SW 1271 (cell line): ENCODE measurements at regions not wholly inside any gene's neighbourhood (a gene's known extent, or its start where the extent isn't known, plus 50 kb on each side); places are given as distances from the start of the nearest gene placed in this dataset.
A peak's percentile ranks its signal among the peaks of the same experiment; 100 is the strongest.
"Not testable (repeated sequence)": the region's sequence is repeated elsewhere in the genome, so short reads cannot be mapped to it uniquely, and the experiment has no call there.

Experiments used
- DNase-seq, 2 experiments: peaks; one replicate each; lab custom pipeline; 2025; lab: John Stamatoyannopoulos, UW

DNA sequence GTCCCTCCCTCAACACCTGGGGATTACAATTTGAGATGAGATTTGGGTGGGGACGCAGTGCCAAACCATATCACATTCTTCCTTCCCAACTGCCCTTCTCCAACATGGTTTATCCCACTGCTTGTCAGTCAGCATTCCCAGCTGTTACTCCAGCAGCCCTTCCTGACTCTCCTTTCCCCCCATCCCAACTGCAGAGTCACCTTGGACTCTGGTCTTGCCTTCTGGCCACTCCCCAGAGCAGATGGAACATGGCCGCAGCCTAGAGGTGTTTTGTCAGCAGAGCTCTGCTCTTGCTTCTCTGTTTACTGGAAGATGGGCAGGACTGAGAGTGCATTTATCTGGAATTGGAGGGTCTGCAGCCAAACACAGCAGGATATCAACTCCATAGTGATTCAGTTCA lies 51.2 kb upstream of the MEX3C start:
- no peak for DNase-seq

DNA sequence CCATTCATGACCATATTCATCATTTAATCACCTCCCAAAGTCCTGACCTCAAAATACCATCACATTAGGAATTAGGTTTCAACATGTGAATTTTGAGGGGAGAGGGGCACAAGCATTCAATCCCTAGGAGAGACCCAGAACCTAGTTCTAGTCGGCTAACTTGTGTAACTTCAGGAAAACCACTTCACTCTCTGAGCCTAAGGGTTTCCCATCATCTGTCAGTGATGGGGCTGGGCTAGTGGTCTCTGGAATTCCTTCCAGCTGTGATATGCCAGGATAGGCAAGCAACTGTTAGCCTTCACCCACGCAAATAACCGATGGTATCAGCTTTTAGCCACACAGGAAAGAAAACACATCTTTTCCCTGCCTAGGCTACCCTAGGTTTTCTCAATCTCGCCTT lies 52.5 kb upstream of the MEX3C start:
- DNase-seq = no peak

GRCh38 chr18:51250458-51251024 lies 53.1 kb upstream of the MEX3C start:
- DNase-seq = no peak

DNA sequence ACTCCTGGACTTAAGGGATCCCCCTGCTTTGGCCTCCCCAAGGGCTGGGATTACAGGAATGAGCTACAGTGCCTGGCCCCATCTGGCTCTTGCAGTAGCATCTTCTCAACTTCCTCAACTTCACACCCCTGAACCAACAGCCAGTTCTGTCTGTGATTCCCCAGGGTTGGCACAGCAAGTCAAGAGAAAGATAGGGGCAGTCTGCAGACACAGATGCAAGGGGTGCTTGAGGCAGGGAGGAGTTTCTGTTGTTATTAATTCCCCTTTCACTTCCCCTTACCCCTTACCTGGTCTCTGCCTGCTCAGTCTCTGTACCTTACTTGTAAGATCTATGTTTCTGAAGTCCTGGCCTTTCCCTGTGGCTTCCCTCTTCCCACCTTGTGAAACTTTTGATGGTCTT lies 54.1 kb upstream of the MEX3C start:
- DNase-seq = no peak

DNA sequence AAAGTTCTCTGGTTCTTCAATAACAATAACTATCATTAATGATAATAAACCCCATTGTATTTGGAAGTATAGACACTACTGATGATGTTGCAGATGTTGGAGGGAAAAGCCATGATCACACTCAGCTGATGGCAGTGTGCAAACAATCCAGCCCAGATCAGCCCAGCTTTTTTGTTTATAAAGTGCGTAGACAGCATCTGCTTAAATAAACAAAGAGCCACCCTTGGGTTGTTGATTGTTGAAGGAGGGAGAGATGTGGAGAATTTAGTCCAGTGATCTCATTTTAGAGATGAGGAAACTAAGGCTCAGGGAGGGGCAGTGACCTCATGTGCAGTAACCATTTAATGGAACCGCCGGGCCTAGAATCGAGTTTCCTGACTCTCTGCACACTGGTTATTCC lies 56.0 kb upstream of the MEX3C start:
- no peak for DNase-seq

- DNase-seq = no peak
Measured at GRCh38 chr18:51255693-51256092, 58.2 kb upstream of the MEX3C start.

GRCh38 chr18:51257150-51257549 lies 59.7 kb upstream of the MEX3C start:
- no peak for DNase-seq

DNA sequence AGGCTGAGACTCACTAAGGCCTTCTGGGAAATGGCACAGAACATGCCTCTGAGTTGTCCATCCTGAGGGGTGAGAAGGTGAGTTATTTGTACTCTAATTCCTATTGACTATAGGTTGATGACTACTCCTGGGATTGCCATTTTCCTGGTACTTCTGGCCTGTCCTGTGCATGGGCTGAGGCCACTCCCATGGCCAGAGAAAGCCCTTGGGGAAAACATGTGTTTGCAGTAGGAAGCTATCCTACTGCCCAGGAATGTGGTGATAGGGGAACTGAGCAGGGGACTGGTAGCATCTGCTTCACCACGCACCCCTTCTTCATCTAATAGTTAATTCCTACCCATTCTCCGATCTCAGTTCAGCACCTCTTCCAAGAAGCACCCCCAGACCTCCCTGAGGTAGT lies 62.6 kb upstream of the MEX3C start:
- no peak for DNase-seq

DNA sequence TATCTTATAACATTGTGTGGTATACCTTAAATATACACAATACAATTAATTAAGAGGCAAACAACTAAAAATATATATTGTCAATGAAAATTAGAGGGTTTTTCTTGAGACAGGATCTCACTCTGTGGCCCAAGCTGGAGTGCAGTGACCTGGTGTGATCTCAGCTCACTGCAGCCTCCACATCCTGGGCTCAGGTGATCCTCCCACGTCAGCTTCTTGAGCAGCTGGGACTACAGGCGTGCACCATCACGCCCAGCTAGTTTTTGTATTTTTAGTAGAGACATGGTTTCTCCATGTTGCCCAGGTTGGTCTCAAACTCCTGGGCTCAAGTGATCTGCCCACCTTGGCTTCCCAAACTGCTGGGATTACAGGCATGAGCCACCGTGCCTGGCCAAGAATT lies 68.6 kb upstream of the MEX3C start:
- not testable (repeated sequence) for DNase-seq

DNA sequence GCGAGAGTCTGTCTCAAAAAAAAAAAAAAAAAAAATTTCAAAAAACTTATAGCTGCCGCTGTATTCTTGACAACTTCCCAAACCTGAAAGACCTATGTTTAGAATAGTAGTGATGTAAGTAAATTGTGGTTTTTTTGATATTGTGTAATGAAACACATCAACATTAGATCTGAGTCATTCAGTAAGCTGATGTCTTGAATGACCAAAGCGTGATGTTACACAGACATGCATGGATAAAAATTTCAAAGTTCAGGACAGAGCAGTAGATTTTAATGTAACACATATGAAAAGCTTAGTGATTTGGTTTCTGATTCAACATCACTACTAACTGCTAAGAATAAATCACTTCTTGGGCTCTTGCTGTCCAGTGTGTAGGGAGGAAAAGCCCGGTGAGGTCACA lies 69.3 kb upstream of the MEX3C start:
- no peak for DNase-seq

GRCh38 chr18:51273437-51273836 lies 76.0 kb upstream of the MEX3C start:
- no peak for DNase-seq

- DNase-seq = no peak
Measured at GRCh38 chr18:51275712-51276476, 78.4 kb upstream of the MEX3C start.

DNA sequence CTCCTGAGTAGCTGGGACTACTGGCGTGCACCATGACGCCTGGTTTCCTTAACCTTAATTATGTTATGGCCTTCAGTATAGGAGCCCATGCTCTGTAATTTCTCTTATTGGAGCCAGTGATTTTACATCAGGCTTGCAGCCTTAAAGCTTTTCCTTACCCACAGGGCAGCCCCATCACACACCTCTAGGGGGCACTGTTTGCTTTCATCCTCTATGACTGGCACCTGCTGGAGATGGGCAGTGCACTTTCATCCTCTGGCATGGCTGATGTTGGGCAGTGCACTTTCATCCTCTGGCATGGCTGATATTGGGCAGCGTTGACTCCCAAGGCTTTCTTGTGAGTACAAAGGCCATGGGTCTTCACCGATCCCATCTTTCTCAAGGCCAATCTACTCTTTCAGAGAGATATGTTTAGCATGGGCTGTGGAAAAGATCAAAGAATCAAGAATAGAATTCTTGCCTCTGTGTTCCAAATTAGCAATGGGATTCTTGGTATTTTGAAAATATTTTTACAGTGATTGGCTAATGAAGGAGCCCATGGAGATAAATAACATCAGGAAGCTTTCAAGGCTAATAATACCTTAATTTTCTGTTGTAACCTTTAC lies 80.7 kb upstream of the MEX3C start:
- DNase-seq = peak in 1 of 2 experiments; percentile 28

- no peak for DNase-seq
Measured at GRCh38 chr18:51279367-51279984, 82.0 kb upstream of the MEX3C start.

GRCh38 chr18:51287818-51288508 lies 90.5 kb upstream of the MEX3C start:
- no peak for DNase-seq

- DNase-seq = no peak
Measured at GRCh38 chr18:51288582-51288981, 91.1 kb upstream of the MEX3C start.

DNA sequence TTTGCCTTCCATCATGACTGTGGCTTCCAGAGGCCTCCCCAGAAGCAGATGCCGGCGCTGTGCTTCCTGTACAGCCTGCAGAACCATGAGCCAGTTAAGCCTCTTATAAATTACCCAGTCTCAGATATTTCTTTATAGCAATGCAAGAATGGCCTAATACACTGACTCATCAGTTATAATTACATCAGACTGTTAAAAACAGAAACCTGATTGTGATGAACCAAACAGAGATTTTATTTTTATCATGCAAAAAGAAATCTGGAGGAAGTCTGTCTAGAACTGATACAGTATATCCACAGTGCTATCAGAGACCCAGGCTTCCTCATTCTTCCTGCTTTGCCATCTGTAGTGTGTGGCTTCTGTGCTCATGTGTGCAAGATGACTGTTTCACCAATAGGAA lies 93.4 kb upstream of the MEX3C start:
- no peak for DNase-seq

DNA sequence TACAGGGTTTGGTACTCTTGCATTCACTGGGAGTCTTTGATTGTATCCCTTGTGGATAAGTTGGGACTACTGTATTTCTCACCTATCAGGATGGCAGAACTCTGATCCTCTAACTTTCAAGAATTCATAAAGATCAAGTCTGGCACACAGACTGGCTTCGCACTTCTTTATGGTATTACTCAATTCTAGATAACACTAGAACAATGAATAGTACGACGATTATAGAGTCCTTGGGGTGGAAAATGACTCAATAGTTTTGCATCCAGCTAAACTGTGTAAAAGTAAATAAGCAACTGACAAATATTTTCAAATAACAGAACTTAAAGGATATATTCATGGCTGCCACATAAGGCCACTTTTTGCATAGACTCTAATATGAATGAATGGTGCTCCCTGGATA lies 103.4 kb upstream of the MEX3C start:
- no peak for DNase-seq

- no peak for DNase-seq
Measured at GRCh38 chr18:51301376-51301775, 103.9 kb upstream of the MEX3C start.

DNA sequence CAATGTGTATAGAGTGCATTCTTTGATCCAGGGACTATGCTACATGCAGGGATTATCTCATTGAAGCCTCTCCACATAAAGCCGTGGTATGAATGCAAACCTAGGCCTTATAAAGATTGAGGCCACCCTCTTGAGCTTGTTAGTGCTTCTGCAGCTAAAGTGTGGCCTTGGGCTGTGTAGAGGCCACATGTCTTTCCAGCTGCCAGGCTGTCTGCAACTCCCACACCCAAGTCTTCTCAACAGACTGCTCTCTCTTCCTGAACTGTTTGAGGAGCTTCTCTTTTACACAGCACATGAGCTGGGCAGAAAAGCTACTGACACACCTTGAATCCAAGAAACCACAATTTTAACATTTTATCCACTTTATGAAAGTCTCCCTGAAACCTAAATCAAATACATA lies 119.2 kb upstream of the MEX3C start:
- DNase-seq = no peak

DNA sequence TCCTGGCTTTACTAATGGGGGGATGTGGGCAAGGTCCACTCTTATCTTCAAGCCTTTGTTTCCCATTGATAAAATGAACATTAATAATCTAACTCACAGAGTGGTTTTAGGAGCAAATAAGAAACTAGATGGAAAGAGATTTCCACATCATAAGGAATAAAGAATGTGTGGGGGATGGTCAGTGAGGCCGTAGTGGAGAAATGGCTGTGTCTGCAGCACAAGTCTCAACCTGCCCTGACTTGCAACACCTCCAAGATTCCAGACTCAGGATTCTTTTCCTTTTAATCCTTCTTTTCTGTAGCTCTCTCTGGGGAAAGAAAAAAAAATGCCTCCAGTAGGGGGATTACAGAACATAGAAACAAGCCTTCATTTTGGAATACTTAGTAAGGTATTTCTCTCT lies 124.2 kb upstream of the MEX3C start:
- DNase-seq = no peak

GRCh38 chr18:51323961-51324360 lies 126.5 kb upstream of the MEX3C start:
- DNase-seq = no peak

DNA sequence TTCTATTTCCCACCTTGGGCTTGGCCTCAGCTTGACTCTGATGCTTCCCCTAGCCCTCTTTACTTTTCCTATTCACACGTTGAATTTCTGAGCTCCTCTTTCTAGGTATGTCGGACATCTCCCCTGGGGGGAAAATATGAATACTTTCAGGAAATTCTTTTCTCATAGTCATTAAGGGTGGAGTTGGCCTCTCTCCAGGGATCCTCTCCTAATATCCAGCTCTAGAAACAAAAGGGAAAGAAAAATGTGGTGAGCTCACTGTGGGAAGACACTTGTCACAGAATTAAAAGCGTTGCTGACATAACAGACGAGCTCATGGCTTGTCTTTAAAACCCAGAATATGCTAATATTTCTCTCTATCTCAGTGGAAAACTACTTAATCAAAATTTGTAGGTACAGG lies 132.7 kb upstream of the MEX3C start:
- no peak for DNase-seq
